ENCODE measurements at regions not wholly inside any gene's neighbourhood (a gene's known extent, or its start where the extent isn't known, plus 50 kb on each side); places are given as distances from the start of the nearest gene placed in this dataset.

DNA sequence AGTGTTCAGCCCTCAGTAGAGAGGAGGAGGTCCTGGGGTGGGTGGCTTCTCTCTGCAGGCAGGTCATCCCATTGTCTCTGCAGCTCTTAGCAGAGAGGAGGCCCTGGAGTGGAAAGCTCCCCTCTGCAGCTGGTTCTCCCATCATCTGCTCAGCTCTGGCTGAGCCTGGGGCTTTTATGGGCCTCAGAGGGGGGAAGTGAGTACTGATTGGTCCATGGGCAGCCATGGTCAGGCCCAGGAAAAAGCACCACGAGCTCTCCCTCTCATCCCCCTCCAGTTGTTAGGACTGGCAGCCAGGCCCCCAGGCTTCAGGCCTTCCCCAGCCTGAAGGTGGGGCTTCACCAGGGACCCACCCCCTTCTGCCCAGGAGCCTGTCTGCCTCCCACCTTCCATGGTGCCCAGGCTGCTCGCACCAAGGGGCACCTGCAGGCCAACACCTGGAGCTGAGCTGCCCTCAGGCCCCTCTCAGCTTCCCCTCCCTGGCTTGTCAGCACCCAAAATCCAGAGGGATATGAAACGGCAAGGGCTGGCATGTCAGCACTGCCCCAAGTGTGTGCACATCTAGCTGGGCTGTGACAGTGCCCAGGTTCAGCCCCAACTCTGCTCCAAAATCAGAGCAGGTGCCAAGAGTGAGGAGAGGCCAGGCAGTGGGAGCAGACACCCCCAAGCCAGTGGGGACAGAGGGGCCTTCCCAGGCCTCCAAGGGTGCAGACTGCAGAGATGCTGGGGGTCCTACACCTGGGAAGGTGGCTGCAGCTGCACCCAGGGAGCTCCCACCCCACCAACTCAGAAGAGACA, 449.0 kb downstream of the MATN1 start:
- DNase-seq (ENCODE audit: low spot score): no peak
- POLR2A ChIA-PET (ENCODE audit: low non-redundant PET): no interaction called here
- TF ChIP-seq, protein P1, sequence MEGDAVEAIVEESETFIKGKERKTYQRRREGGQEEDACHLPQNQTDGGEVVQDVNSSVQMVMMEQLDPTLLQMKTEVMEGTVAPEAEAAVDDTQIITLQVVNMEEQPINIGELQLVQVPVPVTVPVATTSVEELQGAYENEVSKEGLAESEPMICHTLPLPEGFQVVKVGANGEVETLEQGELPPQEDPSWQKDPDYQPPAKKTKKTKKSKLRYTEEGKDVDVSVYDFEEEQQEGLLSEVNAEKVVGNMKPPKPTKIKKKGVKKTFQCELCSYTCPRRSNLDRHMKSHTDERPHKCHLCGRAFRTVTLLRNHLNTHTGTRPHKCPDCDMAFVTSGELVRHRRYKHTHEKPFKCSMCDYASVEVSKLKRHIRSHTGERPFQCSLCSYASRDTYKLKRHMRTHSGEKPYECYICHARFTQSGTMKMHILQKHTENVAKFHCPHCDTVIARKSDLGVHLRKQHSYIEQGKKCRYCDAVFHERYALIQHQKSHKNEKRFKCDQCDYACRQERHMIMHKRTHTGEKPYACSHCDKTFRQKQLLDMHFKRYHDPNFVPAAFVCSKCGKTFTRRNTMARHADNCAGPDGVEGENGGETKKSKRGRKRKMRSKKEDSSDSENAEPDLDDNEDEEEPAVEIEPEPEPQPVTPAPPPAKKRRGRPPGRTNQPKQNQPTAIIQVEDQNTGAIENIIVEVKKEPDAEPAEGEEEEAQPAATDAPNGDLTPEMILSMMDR (conservative IDR thresholded peaks at IDR 0.05; ENCODE audit: low read depth): no peak
- no peak overlapping the region for H3K27ac ChIP-seq
- CTCF ChIA-PET: interaction anchor here (0.6 to 0.8 kb wide), 2 partner anchors 24 to 162 kb away, joined by 3 to 4 read pairs; no protein-coding TSS in a partner anchor

DNA sequence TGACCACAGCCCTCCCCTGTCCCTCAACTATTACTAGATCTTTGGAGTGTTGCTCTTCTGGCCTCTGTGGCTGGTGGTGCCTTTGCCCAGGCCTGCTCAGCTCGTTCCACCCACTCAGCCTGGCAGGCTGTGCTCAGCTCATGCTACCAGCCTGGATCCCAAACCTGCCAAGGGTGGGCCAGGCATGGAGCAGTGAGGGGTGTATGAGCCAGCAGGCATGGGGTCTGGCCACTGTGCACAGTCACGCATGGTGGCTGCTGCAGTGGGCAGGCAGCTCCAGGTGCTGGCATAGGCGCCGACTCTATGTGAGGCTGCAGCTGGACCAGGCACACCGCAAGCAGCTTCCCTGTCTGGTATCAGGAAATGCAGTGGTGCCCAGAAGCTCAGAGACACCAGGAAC, 449.9 kb downstream of the MATN1 start:
- no peak overlapping the region for H3K27ac ChIP-seq
- DNase-seq (ENCODE audit: low spot score): no peak
- CTCF ChIA-PET: interaction anchor here (0.6 to 0.8 kb wide), 3 partner anchors 25 to 162 kb away, joined by 3 to 4 read pairs (median 4); no protein-coding TSS in a partner anchor
- POLR2A ChIA-PET (ENCODE audit: low non-redundant PET): no interaction called here
- TF ChIP-seq, protein P1 (conservative IDR thresholded peaks at IDR 0.05; ENCODE audit: low read depth): no peak

DNA sequence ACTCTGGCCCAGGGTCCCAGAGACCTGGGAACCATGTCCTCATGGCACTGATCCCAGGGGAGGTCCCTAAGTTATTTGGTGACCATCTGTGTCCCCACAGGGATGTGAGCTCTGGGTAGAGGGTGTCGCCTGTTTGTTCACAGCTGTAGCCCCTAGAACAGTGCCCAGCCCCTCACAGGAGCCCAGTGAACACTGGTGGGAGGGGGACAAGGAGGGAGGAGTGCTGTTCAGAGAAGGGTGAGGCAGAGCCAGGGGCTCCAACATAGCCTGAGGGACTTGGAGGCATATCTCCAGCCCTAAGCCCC, 450.4 kb downstream of the MATN1 start:
- CTCF ChIA-PET: interaction anchor here (0.7 kb wide), 1 partner anchor 108 kb away, joined by 4 read pairs; no protein-coding TSS in a partner anchor
- POLR2A ChIA-PET (ENCODE audit: low non-redundant PET): no interaction called here
- DNase-seq (ENCODE audit: low spot score): no peak
- TF ChIP-seq, protein P1 (conservative IDR thresholded peaks at IDR 0.05; ENCODE audit: low read depth): no peak
- H3K27ac ChIP-seq: no peak overlapping the region

DNA sequence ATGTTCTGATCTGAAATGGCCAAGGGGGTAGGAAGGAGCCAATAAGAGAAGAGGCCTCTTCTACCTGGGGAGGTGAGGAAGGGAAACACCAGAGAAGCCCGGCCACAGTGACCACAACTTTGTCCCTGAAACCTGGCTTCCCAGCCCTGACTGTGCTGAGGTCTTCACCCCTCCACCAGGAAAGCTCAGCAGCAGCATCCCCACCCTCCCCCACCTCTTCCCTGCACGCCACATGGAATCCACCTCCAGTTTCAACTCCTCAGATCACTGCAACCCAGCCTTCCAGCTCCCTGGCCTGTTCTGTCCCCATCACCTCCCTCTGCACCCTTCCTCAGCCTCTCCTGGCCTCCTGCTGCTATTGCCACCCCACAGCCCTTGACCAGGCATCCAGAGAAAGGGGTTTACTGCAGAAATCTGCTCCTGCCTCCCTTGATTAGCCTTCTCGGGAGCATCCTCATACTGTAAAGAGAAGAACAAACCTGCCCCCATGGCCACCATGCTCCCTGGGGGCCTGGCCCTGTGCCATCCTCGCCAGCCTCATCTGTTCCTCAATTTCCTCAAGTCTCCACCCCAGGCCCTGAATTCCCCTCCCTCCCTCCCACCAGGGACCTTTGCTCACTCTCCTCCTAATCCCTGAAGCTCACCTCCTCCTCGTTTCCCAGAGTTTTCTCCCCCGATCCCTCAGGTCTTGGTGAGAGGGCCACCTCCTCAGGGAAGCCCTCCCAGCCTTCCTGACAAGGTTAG, 450.9 kb downstream of the MATN1 start:
- POLR2A ChIA-PET (ENCODE audit: low non-redundant PET): no interaction called here
- H3K27ac ChIP-seq: no peak overlapping the region
- TF ChIP-seq, protein P1 (conservative IDR thresholded peaks at IDR 0.05; ENCODE audit: low read depth): no peak
- no peak for DNase-seq (ENCODE audit: low spot score)
- CTCF ChIA-PET: interaction anchor here (0.6 kb wide), 1 partner anchor 1070 kb away, joined by 3 read pairs; no protein-coding TSS in a partner anchor

DNA sequence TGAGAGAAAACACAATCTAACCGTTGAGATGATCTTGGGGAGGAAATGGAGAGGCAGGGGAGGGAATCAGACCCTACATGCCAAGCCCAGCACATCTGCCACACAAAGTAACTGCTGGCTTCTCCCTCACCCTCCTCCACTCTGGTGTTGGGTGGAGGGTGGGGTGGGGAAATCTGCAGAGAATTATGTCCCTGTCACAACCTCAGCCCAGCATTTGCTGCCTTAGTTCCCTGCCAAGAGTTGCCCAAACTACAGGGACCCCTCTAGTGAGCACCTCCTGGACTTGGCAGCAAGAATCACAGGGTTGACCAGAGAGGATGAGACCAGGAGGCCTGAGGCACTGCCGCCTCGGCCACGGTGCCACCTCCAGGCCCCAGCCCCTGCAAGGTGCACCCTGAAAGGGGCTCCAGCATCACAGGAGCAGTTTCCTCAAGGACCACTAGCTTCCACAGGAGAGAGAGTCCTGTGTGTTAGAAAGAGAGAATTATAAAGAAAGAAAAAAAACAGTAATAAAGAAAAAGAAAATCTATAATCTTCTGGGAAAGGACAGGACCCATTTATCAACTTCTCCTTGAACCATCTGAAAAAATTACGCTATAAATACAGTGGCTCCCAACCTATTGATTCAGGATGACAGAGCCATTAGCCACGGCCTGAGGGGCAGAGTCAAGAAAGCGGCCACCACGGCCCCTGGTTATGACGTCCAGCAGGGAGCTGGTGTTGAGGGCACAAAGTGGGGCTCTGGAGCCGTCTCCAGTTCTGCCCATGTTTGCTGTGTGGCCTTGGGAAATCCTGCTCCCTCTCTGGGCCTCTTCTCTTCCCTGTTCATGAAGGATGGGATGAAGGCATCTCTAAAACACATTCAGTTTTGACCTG, 451.7 kb downstream of the MATN1 start:
- TF ChIP-seq, protein P1 (conservative IDR thresholded peaks at IDR 0.05; ENCODE audit: low read depth): no peak
- ChIA-PET POLR2A (ENCODE audit: low non-redundant PET) (no interaction called here), CTCF (interaction anchor here (0.6 kb wide), 2 partner anchors 23 to 1069 kb away, joined by 3 read pairs; no protein-coding TSS in a partner anchor)
- no peak for DNase-seq (ENCODE audit: low spot score)
- no peak overlapping the region for H3K27ac ChIP-seq

DNA sequence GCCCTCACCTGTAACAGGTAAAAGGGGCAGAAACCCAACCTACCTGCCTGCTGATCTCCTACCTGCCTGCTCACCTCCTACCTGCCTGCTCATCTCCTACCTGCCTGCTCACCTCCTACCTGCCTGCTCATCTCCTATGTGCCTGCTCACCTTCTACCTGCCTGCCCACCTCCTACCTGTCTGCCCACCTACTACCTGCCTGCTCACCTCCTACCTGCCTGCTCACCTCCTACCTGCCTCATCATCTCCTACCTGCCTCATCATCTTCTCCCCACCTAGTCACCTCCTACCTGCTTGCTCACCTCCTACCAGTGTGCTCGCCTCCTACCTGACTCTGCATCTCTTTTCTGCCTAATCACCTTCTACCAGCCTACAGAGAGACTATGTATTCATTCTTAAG, 452.9 kb downstream of the MATN1 start:
- TF ChIP-seq, protein P1 (conservative IDR thresholded peaks at IDR 0.05; ENCODE audit: low read depth): no peak
- no peak for DNase-seq (ENCODE audit: low spot score)
- POLR2A ChIA-PET (ENCODE audit: low non-redundant PET): no interaction called here
- CTCF ChIA-PET: no interaction called here
- no peak overlapping the region for H3K27ac ChIP-seq

Measured in RWPE1 (cell line).